ENCODE measurements at regions not wholly inside any gene's neighbourhood (a gene's known extent, or its start where the extent isn't known, plus 50 kb on each side); places are given as distances from the start of the nearest gene placed in this dataset.

DNA sequence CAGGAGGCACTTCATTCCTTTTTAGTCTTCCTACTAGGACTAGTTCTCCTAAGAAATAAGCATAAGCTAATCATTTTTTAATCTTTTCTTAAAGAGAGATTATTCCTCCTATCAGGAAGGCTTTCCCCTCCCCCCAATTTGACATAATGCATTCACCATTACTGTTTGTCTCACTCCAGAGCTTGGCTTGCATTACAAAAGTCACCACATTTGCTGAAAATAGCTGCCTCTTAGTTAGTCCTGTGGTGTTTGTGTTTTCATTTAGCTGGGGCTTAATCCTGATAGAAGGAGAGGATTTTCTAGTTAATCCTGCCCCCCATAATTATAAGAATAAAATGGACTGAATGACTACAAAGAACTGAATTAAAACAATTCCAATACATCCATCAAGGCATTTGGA lies 307.1 kb upstream of the RRP15 start:
- TF ChIP-seq CTCF (IDR thresholded peaks at IDR 0.05; ENCODE audit: insufficient read depth, low read length), result no peak
- no peak for TF ChIP-seq SPI1 (IDR thresholded peaks at IDR 0.05; ENCODE audit: borderline replicate concordance, low read depth)
- TF ChIP-seq GABPA (IDR thresholded peaks at IDR 0.05; ENCODE audit: low read depth), result no peak
- TF ChIP-seq POLR2AphosphoS5 (IDR thresholded peaks at IDR 0.05; ENCODE audit: low read depth), result no peak
- TF ChIP-seq REST (IDR thresholded peaks at IDR 0.05; ENCODE audit: insufficient replicate concordance, low read depth), result no peak
- Histone ChIP-seq H3K27me3 (ENCODE audit: insufficient read depth, poor library complexity, severe bottlenecking) (no peaks in the 10 kb centered on the region), H3K4me3 (replicated peaks; ENCODE audit: insufficient read depth, low read length) (no peak overlapping the region), H3K27ac (replicated peaks) (no peak overlapping the region)
- no peak for DNase-seq (ENCODE audit: low read depth in 1 of 2, low spot score in 1 of 2)

DNA sequence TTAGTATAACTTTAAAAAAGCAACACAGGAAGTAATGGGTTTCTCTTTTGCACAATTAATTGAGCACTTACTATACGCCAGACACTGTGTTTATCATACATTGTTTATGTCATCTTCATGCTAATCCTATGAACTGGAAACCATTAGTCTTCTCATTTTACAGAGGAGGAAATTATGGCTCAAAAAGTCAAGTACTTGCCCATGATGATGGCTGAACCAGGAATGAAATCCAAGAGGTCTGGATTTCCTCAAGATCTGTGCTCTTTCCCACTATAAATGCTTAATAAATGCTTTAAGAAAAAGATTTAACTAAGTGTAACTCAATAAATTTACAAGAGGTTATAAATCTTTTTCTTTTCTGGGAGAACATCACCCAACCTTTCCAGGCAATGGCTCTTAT lies 303.7 kb upstream of the RRP15 start:
- no peaks in the 10 kb centered on the region for H3K27me3 ChIP-seq (ENCODE audit: insufficient read depth, poor library complexity, severe bottlenecking)
- DNase-seq (ENCODE audit: low read depth in 1 of 2, low spot score in 1 of 2), result no peak
- no peak overlapping the region for H3K27ac ChIP-seq (replicated peaks)

More for the DNA sequence above, 303.7 kb upstream of the RRP15 start:
- TF ChIP-seq SPI1 (IDR thresholded peaks at IDR 0.05; ENCODE audit: borderline replicate concordance, low read depth) (no peak), POLR2AphosphoS5 (IDR thresholded peaks at IDR 0.05; ENCODE audit: low read depth) (no peak), CTCF (IDR thresholded peaks at IDR 0.05; ENCODE audit: insufficient read depth, low read length) (no peak), GABPA (IDR thresholded peaks at IDR 0.05; ENCODE audit: low read depth) (no peak), REST (IDR thresholded peaks at IDR 0.05; ENCODE audit: insufficient replicate concordance, low read depth) (no peak)
- H3K4me3 ChIP-seq (replicated peaks; ENCODE audit: insufficient read depth, low read length), result no peak overlapping the region
